ENCODE measurements at regions not wholly inside any gene's neighbourhood (a gene's known extent, or its start where the extent isn't known, plus 50 kb on each side); places are given as distances from the start of the nearest gene placed in this dataset.

GRCh38 chr2:126975671-126976655, 77.3 kb downstream of the TEX51 start:
- Mint-ChIP-seq H3K27ac (no peak overlapping the region), H3K4me3 (ENCODE audit: low read depth) (no peak overlapping the region), H3K36me3 (ENCODE audit: insufficient read depth) (no peaks in the 10 kb centered on the region), H3K9me3 (ENCODE audit: low read depth) (no peaks in the 10 kb centered on the region), H3K27me3 (peaks cover 18% of the 10 kb centered on the region), H3K4me1 (ENCODE audit: low read depth) (peaks cover 1% of the 10 kb centered on the region)
- DNase-seq (ENCODE audit: low spot score, unreplicated experiment): no peak
- TF ChIP-seq CTCF (IDR thresholded peaks at IDR 0.05; ENCODE audit: unreplicated experiment): no peak

GRCh38 chr2:126976721-126977328, 78.1 kb downstream of the TEX51 start:
- Mint-ChIP-seq H3K27me3 (peaks cover 18% of the 10 kb centered on the region), H3K36me3 (ENCODE audit: insufficient read depth) (no peaks in the 10 kb centered on the region), H3K4me3 (ENCODE audit: low read depth) (no peak overlapping the region), H3K27ac (no peak overlapping the region), H3K4me1 (ENCODE audit: low read depth) (peaks cover 1% of the 10 kb centered on the region), H3K9me3 (ENCODE audit: low read depth) (no peaks in the 10 kb centered on the region)
- no peak for DNase-seq (ENCODE audit: low spot score, unreplicated experiment)
- TF ChIP-seq CTCF (IDR thresholded peaks at IDR 0.05; ENCODE audit: unreplicated experiment): no peak

- no peaks in the 10 kb centered on the region for H3K36me3 Mint-ChIP-seq (ENCODE audit: insufficient read depth)
- H3K27ac Mint-ChIP-seq: no peak overlapping the region
- H3K4me3 Mint-ChIP-seq (ENCODE audit: low read depth): no peak overlapping the region
- peaks cover 9% of the 10 kb centered on the region for H3K27me3 Mint-ChIP-seq
- no peak for TF ChIP-seq CTCF (IDR thresholded peaks at IDR 0.05; ENCODE audit: unreplicated experiment)
- no peaks in the 10 kb centered on the region for H3K9me3 Mint-ChIP-seq (ENCODE audit: low read depth)
- DNase-seq (ENCODE audit: low spot score, unreplicated experiment): no peak
- no peaks in the 10 kb centered on the region for H3K4me1 Mint-ChIP-seq (ENCODE audit: low read depth)
Measured at GRCh38 chr2:126978333-126978732, 79.6 kb downstream of the TEX51 start.

- no peak for TF ChIP-seq CTCF (IDR thresholded peaks at IDR 0.05; ENCODE audit: unreplicated experiment)
- Mint-ChIP-seq H3K36me3 (ENCODE audit: insufficient read depth) (no peaks in the 10 kb centered on the region), H3K9me3 (ENCODE audit: low read depth) (no peaks in the 10 kb centered on the region), H3K27ac (no peak overlapping the region), H3K4me3 (ENCODE audit: low read depth) (no peak overlapping the region), H3K27me3 (peaks cover 3% of the 10 kb centered on the region), H3K4me1 (ENCODE audit: low read depth) (no peaks in the 10 kb centered on the region)
- no peak for DNase-seq (ENCODE audit: low spot score, unreplicated experiment)
Measured at GRCh38 chr2:126979039-126980003, 80.6 kb downstream of the TEX51 start.

GRCh38 chr2:126981476-126981875, 82.8 kb downstream of the TEX51 start:
- H3K36me3 Mint-ChIP-seq (ENCODE audit: insufficient read depth): no peaks in the 10 kb centered on the region
- H3K4me1 Mint-ChIP-seq (ENCODE audit: low read depth): no peaks in the 10 kb centered on the region
- no peaks in the 10 kb centered on the region for H3K27me3 Mint-ChIP-seq
- H3K9me3 Mint-ChIP-seq (ENCODE audit: low read depth): peaks cover 3% of the 10 kb centered on the region
- H3K4me3 Mint-ChIP-seq (ENCODE audit: low read depth): no peak overlapping the region
- no peak for DNase-seq (ENCODE audit: low spot score, unreplicated experiment)
- TF ChIP-seq CTCF (IDR thresholded peaks at IDR 0.05; ENCODE audit: unreplicated experiment): no peak
- no peak overlapping the region for H3K27ac Mint-ChIP-seq
